ENCODE measurements at regions not wholly inside any gene's neighbourhood (a gene's known extent, or its start where the extent isn't known, plus 50 kb on each side); places are given as distances from the start of the nearest gene placed in this dataset.
"Not testable (repeated sequence)": the region's sequence is repeated elsewhere in the genome, so short reads cannot be mapped to it uniquely, and the experiment has no call there.

DNA sequence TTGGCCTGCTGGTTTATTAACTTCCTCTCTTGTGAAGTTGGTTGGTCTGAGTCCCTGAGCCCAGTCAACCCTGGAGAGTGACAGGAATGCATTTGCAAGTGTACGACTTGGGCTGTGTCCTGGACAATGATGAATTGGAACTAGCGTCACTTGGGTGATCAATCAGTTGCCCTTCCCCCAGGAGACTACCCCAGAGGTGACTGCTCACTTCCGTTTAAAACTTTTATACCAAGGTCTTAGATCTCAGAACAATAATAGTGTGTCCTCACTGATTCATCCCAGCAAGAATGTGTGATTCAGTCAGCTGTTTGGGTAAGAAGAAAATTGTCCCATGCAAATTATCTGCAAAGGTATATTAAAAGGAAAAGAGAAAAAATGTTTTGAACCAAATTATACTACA lies 102.9 kb upstream of the ARMC3 start:
- Histone ChIP-seq H3K27me3 (no peaks in the 10 kb centered on the region), H3K9me3 (no peaks in the 10 kb centered on the region), H3K4me3 (replicated peaks in 1 of 3) (no peak overlapping the region), H3K27ac (no peak overlapping the region), H3K4me1 (no peaks in the 10 kb centered on the region), H3K36me3 (no peaks in the 10 kb centered on the region)
- no peak for TF ChIP-seq POLR2A (IDR thresholded peaks at IDR 0.05)
- TF ChIP-seq, protein P1, sequence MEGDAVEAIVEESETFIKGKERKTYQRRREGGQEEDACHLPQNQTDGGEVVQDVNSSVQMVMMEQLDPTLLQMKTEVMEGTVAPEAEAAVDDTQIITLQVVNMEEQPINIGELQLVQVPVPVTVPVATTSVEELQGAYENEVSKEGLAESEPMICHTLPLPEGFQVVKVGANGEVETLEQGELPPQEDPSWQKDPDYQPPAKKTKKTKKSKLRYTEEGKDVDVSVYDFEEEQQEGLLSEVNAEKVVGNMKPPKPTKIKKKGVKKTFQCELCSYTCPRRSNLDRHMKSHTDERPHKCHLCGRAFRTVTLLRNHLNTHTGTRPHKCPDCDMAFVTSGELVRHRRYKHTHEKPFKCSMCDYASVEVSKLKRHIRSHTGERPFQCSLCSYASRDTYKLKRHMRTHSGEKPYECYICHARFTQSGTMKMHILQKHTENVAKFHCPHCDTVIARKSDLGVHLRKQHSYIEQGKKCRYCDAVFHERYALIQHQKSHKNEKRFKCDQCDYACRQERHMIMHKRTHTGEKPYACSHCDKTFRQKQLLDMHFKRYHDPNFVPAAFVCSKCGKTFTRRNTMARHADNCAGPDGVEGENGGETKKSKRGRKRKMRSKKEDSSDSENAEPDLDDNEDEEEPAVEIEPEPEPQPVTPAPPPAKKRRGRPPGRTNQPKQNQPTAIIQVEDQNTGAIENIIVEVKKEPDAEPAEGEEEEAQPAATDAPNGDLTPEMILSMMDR (IDR thresholded peaks at IDR 0.05), result no peak
- WGBS, 2 donors, result 79 to 83% methylated on average over 3 of the region's 3 CpGs
- intact Hi-C loops (cut with DNase I), result no loop called here
- DNase-seq, result no peak

DNA sequence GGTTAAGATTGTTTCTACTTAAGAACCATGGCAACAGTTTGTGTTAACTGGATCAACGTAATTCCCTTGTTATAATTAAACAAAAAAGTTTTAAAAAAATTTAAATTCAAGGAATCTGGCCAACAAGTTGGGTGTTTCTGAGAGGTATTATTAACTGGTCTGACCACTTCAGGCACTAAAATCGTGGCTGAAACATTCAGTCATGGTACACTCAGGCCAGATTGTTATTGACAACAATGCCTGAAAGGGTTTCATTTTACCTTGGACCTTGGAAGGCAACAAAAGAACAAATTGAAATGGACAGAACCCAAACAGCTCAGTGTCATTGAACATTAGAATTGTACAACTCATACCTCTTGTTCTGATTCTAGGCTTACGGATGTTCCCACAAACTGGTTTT lies 103.3 kb upstream of the ARMC3 start:
- TF ChIP-seq, protein P1 (IDR thresholded peaks at IDR 0.05), result no peak
- no peak for TF ChIP-seq POLR2A (IDR thresholded peaks at IDR 0.05)
- DNase-seq, result no peak
- Histone ChIP-seq H3K4me1 (no peaks in the 10 kb centered on the region), H3K36me3 (no peaks in the 10 kb centered on the region), H3K9me3 (no peaks in the 10 kb centered on the region), H3K4me3 (replicated peaks in 1 of 3) (no peak overlapping the region), H3K27me3 (no peaks in the 10 kb centered on the region), H3K27ac (no peak overlapping the region)
- intact Hi-C loops (cut with DNase I), result no loop called here
- WGBS, 2 donors, result 76 to 78% methylated on average over 3 of the region's 3 CpGs

DNA sequence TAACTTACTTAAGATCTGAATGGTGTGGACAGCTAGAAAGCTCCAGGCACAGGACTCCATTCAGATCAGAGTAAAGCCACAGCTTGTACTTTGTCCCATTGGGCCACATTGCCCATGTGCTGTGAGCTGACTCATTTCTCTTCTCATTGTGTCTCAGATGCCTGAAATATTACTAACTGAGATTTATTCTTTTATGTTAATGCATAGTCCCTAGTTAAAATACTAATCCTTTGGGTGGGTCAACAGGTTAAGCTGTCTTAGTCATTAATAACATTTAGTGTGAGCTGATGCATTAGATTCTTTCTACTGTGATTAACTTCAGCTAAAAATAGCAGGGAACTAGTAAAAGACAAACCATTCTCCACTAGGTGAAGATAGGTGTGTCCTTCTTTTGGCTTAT lies 104.7 kb upstream of the ARMC3 start:
- Histone ChIP-seq H3K27ac (no peak overlapping the region), H3K4me1 (no peaks in the 10 kb centered on the region), H3K27me3 (no peaks in the 10 kb centered on the region), H3K9me3 (no peaks in the 10 kb centered on the region), H3K36me3 (no peaks in the 10 kb centered on the region), H3K4me3 (replicated peaks in 1 of 3) (no peak overlapping the region)
- TF ChIP-seq, protein P1 (IDR thresholded peaks at IDR 0.05), result no peak
- no peak for TF ChIP-seq POLR2A (IDR thresholded peaks at IDR 0.05)
- intact Hi-C loops (cut with DNase I), result no loop called here
- DNase-seq, result no peak

DNA sequence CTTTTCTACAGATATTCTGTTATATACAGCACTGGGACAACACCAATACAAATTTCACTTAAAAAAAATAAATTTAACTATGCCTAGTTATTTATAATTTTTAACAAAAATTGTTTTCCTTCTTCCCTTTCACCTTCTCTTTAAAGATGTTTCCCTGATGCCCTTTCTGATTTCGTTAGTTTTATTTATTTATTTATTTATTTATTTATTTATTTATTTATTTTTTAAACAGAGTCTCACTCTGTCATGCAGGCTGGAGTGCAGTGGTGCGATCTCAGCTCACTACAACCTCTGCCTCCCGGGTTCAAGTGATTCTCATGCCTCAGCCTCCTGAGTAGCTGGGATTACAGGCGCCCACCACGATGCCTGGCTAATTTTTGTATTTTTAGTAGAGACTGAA lies 105.9 kb upstream of the ARMC3 start:
- H3K9me3 ChIP-seq; H3K4me3 ChIP-seq (replicated peaks in 1 of 3); intact Hi-C loops (cut with DNase I); H3K27me3 ChIP-seq; DNase-seq; H3K4me1 ChIP-seq; H3K36me3 ChIP-seq; H3K27ac ChIP-seq: not testable (repeated sequence)
- 95% methylated on average over 5 of the region's 5 CpGs for WGBS, 2 donors

DNA sequence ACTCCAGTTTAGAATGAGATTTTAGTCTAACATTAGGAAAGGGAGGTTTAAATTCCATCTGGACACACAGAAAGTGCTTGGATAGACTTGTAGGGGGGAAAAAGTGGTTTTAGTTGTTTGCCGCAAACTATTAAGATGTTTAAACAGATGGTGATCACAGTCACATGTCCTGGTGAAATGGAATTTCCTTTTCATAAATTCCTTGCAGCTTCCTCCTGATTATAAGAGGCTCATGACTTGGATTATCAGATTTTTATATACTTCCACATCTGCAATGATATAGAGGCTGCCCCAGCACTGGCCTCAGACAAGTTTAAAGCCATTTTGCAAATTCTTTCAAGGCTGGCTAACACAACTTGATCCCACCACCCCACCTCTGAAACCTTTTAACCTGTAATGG lies 106.4 kb upstream of the ARMC3 start:
- H3K27me3 ChIP-seq, result no peaks in the 10 kb centered on the region
- H3K4me3 ChIP-seq (replicated peaks in 1 of 3), result no peak overlapping the region
- H3K4me1 ChIP-seq, result no peaks in the 10 kb centered on the region
- no peaks in the 10 kb centered on the region for H3K36me3 ChIP-seq
- TF ChIP-seq, protein P1 (IDR thresholded peaks at IDR 0.05), result no peak
- TF ChIP-seq POLR2A (IDR thresholded peaks at IDR 0.05), result no peak
- H3K27ac ChIP-seq, result no peak overlapping the region
- WGBS, 2 donors, result 83 to 84% methylated on average over 1 of the region's 1 CpG
- no peaks in the 10 kb centered on the region for H3K9me3 ChIP-seq
- no peak for DNase-seq
- intact Hi-C loops (cut with DNase I), result no loop called here

DNA sequence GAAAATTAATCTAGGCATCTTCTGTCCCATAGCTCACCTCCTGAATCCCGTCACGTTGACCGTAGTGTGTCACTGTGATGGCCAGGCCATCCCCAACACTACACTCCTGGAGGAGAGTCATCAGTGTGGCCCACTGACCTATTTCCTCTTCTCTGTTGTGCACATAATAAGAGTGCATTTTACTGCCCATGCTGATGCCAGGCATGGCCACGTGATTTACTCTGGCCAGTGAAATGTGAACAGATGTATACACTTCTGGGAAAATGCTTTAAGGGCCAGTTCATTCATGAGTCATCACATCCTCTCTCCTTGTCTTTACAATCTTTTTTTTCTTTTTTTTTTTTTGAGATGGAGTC lies 101.9 kb upstream of the PIP4K2A start:
- Histone ChIP-seq H3K4me1 (no peaks in the 10 kb centered on the region), H3K4me3 (replicated peaks in 1 of 3) (no peak overlapping the region)
- WGBS, 2 donors, result 86 to 88% methylated on average over 4 of the region's 4 CpGs

More for the DNA sequence above, 101.9 kb upstream of the PIP4K2A start:
- DNase-seq, result no peak
- H3K36me3 ChIP-seq, result no peaks in the 10 kb centered on the region
- H3K27ac ChIP-seq, result no peak overlapping the region
- H3K27me3 ChIP-seq, result no peaks in the 10 kb centered on the region
- TF ChIP-seq POLR2A (IDR thresholded peaks at IDR 0.05), result no peak
- TF ChIP-seq, protein P1 (IDR thresholded peaks at IDR 0.05), result no peak
- no peaks in the 10 kb centered on the region for H3K9me3 ChIP-seq
- intact Hi-C loops (cut with DNase I), result no loop called here
